ENCODE measurements at regions not wholly inside any gene's neighbourhood (a gene's known extent, or its start where the extent isn't known, plus 50 kb on each side); places are given as distances from the start of the nearest gene placed in this dataset.

DNA sequence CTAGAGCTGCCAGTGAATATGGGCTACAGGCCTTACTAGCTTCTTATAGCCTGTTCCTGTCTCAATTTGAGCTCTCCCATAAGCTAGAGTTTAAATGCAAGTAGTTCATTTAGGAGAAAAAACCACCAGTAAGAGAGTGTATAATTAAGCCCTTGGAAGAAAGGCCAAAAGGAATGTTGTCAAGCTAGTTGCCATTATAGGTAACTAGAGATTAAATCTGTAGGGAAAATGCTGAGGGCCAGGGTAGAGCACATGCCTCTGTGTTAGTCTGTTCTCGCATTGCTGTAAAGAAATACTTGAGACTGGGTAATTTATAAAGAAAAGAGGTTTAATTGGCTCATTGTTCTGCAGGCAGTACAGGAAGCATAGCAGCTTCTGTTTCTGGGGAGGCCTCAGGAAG, 410.2 kb downstream of the MID1IP1 start:
- Histone ChIP-seq H3K79me2 (ENCODE audit: insufficient read depth, low read depth) (no peaks in the 10 kb centered on the region), H3K9ac (no peak overlapping the region), H3K27ac (no peak overlapping the region), H3K4me3 (IDR thresholded peaks at IDR 0.05; ENCODE audit: insufficient read depth, low read depth, low read length) (no peak overlapping the region), H2AFZ (ENCODE audit: low read depth) (no peak overlapping the region), H3K27me3 (ENCODE audit: insufficient read depth, low read depth) (no peaks in the 10 kb centered on the region), H3K4me2 (no peak overlapping the region), H3K4me1 (ENCODE audit: low read depth, poor library complexity, severe bottlenecking) (peaks cover 3% of the 10 kb centered on the region), H4K20me1 (ENCODE audit: insufficient read depth) (no peaks in the 10 kb centered on the region), H3K36me3 (ENCODE audit: insufficient read depth) (no peaks in the 10 kb centered on the region)
- no peak for TF ChIP-seq CTCF (conservative IDR thresholded peaks at IDR 0.05; ENCODE audit: low read depth, low read length)

GRCh38 chrX:39212456-39212855, 411.2 kb downstream of the MID1IP1 start:
- Histone ChIP-seq H3K36me3 (ENCODE audit: insufficient read depth) (no peaks in the 10 kb centered on the region), H3K79me2 (ENCODE audit: insufficient read depth, low read depth) (no peaks in the 10 kb centered on the region), H3K9ac (no peak overlapping the region), H3K4me1 (ENCODE audit: low read depth, poor library complexity, severe bottlenecking) (peaks cover 3% of the 10 kb centered on the region), H4K20me1 (ENCODE audit: insufficient read depth) (no peaks in the 10 kb centered on the region), H3K4me2 (no peak overlapping the region), H2AFZ (ENCODE audit: low read depth) (no peak overlapping the region), H3K27me3 (ENCODE audit: insufficient read depth, low read depth) (no peaks in the 10 kb centered on the region), H3K4me3 (IDR thresholded peaks at IDR 0.05; ENCODE audit: insufficient read depth, low read depth, low read length) (no peak overlapping the region), H3K27ac (no peak overlapping the region)
- TF ChIP-seq CTCF (conservative IDR thresholded peaks at IDR 0.05; ENCODE audit: low read depth, low read length): no peak

- Histone ChIP-seq H3K79me2 (ENCODE audit: insufficient read depth, low read depth) (no peaks in the 10 kb centered on the region), H3K9ac (no peak overlapping the region), H3K4me2 (no peak overlapping the region), H4K20me1 (ENCODE audit: insufficient read depth) (no peaks in the 10 kb centered on the region), H3K4me1 (ENCODE audit: low read depth, poor library complexity, severe bottlenecking) (peaks cover 3% of the 10 kb centered on the region), H2AFZ (ENCODE audit: low read depth) (no peak overlapping the region), H3K27ac (no peak overlapping the region), H3K36me3 (ENCODE audit: insufficient read depth) (no peaks in the 10 kb centered on the region), H3K27me3 (ENCODE audit: insufficient read depth, low read depth) (no peaks in the 10 kb centered on the region), H3K4me3 (IDR thresholded peaks at IDR 0.05; ENCODE audit: insufficient read depth, low read depth, low read length) (no peak overlapping the region)
- TF ChIP-seq CTCF (conservative IDR thresholded peaks at IDR 0.05; ENCODE audit: low read depth, low read length): no peak
Observed at GRCh38 chrX:39214387-39215126, 413.3 kb downstream of the MID1IP1 start.

DNA sequence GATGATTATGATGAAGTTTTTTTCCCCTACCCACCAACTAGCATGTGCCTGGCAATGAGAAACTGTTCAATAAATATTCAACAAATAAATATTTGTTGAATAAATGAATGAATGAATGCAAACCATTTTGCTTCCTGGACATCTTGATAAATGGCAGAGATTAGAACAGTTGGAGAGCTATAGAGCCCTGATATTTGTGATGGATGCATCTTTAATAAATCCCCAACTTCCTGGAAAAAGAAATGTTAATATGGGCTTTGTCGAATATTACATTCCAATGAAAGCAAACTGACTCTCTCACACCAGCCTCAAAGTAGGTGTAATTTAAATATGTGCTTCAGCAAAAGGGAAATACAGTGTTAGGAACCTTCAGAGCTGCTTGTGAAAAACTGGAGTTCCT, 419.7 kb downstream of the MID1IP1 start:
- Histone ChIP-seq H3K27ac (no peak overlapping the region), H4K20me1 (ENCODE audit: insufficient read depth) (no peaks in the 10 kb centered on the region), H3K4me3 (IDR thresholded peaks at IDR 0.05; ENCODE audit: insufficient read depth, low read depth, low read length) (no peak overlapping the region), H3K79me2 (ENCODE audit: insufficient read depth, low read depth) (no peaks in the 10 kb centered on the region), H3K9ac (no peak overlapping the region), H3K4me1 (ENCODE audit: low read depth, poor library complexity, severe bottlenecking) (no peaks in the 10 kb centered on the region), H3K4me2 (no peak overlapping the region), H2AFZ (ENCODE audit: low read depth) (no peak overlapping the region), H3K27me3 (ENCODE audit: insufficient read depth, low read depth) (no peaks in the 10 kb centered on the region), H3K36me3 (ENCODE audit: insufficient read depth) (no peaks in the 10 kb centered on the region)
- no peak for TF ChIP-seq CTCF (conservative IDR thresholded peaks at IDR 0.05; ENCODE audit: low read depth, low read length)
